ENCODE measurements at regions not wholly inside any gene's neighbourhood (a gene's known extent, or its start where the extent isn't known, plus 50 kb on each side); places are given as distances from the start of the nearest gene placed in this dataset.

DNA sequence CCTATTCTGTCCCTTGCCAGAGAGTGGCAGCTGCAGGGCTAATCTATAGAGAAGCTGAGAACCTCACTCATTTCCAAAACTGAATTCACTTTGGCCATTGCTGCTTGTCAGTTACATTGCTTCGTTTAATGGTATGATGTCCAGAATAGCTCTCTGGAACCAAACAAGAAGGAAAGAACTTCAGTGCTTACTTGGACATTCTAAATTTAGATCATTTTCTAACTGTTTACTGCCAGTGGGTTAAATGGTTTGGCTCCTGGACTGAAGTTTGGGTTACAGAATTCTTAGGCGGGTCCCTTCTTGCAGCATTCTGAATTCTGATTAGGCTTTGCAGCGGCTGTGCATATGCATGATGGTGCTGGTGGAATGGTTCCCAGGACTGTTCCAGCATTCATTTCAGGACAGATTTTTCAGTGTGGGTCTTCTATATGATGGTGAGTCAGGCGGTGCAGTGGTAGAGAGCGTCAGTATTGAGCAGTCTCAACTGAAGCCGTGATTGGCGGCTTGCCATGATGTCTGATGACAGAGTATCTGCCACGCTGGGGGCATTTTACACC lies 148.7 kb downstream of the DYRK2 start:
- Histone ChIP-seq H4K20me1 (replicated peaks in 1 of 2; ENCODE audit: control insufficient read depth in 1 of 2, insufficient read depth in 2 of 2, low read length in 2 of 2) (no peaks in the 10 kb centered on the region), H2BK12ac (ENCODE audit: low read depth, low read length) (no peak overlapping the region), H3K18ac (ENCODE audit: extremely low read depth, low read length) (no peak overlapping the region), H3K79me1 (ENCODE audit: low read depth, low read length) (no peaks in the 10 kb centered on the region), H3K4me1 (replicated peaks in 1 of 4; ENCODE audit: control insufficient read depth in 3 of 4, insufficient read depth in 4 of 4, low read length in 3 of 4) (peaks cover 0 to 3% (median 0%) of the 10 kb centered on the region in 4 experiments; a peak in 2 of 7 replicates), H4K8ac (ENCODE audit: extremely low read depth, insufficient read depth, low read length) (no peak overlapping the region), H4K91ac (replicated peaks; ENCODE audit: insufficient read length, low read length) (no peak overlapping the region), H2BK5ac (ENCODE audit: low read depth, low read length) (no peak overlapping the region), H2AK5ac (ENCODE audit: low read depth, low read length) (no peak overlapping the region), H3K27ac (ENCODE audit: low read depth, low read length) (no peak overlapping the region), H3K27me3 (replicated peaks in 1 of 4; ENCODE audit: control insufficient read depth in 3 of 4, extremely low read depth in 1 of 4, insufficient read depth in 3 of 4, low read length in 3 of 4) (no peaks in the 10 kb centered on the region), H3K36me3 (ENCODE audit: control insufficient read depth in 2 of 4, insufficient read depth in 4 of 4, low read length in 3 of 4) (no peaks in the 10 kb centered on the region), H2BK20ac (ENCODE audit: low read length) (no peak overlapping the region), H3K56ac (replicated peaks; ENCODE audit: insufficient read length, low read depth, low read length) (no peak overlapping the region), H3K23ac (ENCODE audit: insufficient read length) (no peak overlapping the region), H2BK15ac (ENCODE audit: low read length) (no peak overlapping the region), H3K9me3 (ENCODE audit: insufficient read depth in 2 of 2, low read depth in 1 of 2, low read length in 1 of 2) (no peaks in the 10 kb centered on the region; a peak in 1 of 4 replicates), H3K4me3 (ENCODE audit: extremely low read depth in 1 of 4, insufficient read depth in 2 of 4, low read depth in 3 of 4, low read length in 4 of 4) (no peak overlapping the region), H2AFZ (ENCODE audit: low read length) (no peak overlapping the region), H4K5ac (ENCODE audit: insufficient read length, low read depth, low read length) (no peak overlapping the region), H3K4me2 (ENCODE audit: insufficient read depth in 1 of 2, low read depth in 2 of 2, low read length in 2 of 2) (no peak overlapping the region), H3K9ac (replicated peaks in 1 of 4; ENCODE audit: extremely low read depth in 1 of 4, low read depth in 3 of 4, low read length in 3 of 4) (no peak overlapping the region), H3K79me2 (ENCODE audit: control insufficient read depth in 1 of 2, insufficient read depth in 2 of 2, low read length in 2 of 2) (no peaks in the 10 kb centered on the region), H3K14ac (ENCODE audit: insufficient read length) (no peak overlapping the region), H3K4ac (replicated peaks; ENCODE audit: insufficient read length, low read depth, low read length) (no peak overlapping the region), H3K23me2 (ENCODE audit: low read depth, low read length) (no peaks in the 10 kb centered on the region), H2BK120ac (replicated peaks; ENCODE audit: low read depth, low read length) (no peak overlapping the region)
- 89% methylated on average over 8 of the region's 8 CpGs; no CpG with 5 or more reads in 1 of the 2 experiments for WGBS, 2 experiments (ENCODE audit: extremely low coverage in 1 of 2, insufficient coverage in 1 of 2, insufficient read length in 1 of 2, insufficient replicate concordance in 2 of 2, low coverage in 1 of 2, low lambda C conversion rate in 2 of 2, missing lambda C conversion rate in 1 of 2)
- DNase-seq (ENCODE audit: low read depth in 1 of 2, low spot score in 2 of 2) = no peak
- TF ChIP-seq POU5F1 (IDR thresholded peaks at IDR 0.05; ENCODE audit: low read depth, low read length) (no peak), CBX5 (IDR thresholded peaks at IDR 0.05; ENCODE audit: low read depth, low read length) (no peak), BACH1 (IDR thresholded peaks at IDR 0.05; ENCODE audit: low read length) (no peak), GTF2F1 (IDR thresholded peaks at IDR 0.05; ENCODE audit: borderline replicate concordance, low read depth, low read length) (no peak), SRF (IDR thresholded peaks at IDR 0.05; ENCODE audit: low read depth, low read length) (no peak), SIN3A (conservative IDR thresholded peaks at IDR 0.05 in 1 of 2, IDR thresholded peaks at IDR 0.05 in 1 of 2; ENCODE audit: low read depth in 1 of 2, low read length in 2 of 2) (no peak), YY1 (IDR thresholded peaks at IDR 0.05; ENCODE audit: low read depth, low read length) (no peak), JUN (IDR thresholded peaks at IDR 0.05; ENCODE audit: low read depth, low read length) (no peak), ZNF274 (IDR thresholded peaks at IDR 0.05; ENCODE audit: borderline replicate concordance, extremely low read depth, low read length) (no peak), NRF1 (IDR thresholded peaks at IDR 0.05; ENCODE audit: low read depth, low read length) (no peak), JUND (IDR thresholded peaks at IDR 0.05; ENCODE audit: low read length) (no peak)
- FAIRE-seq = no peak
- ChIA-PET CTCF (ENCODE audit: partially characterized antibody) (no interaction called here), POLR2A (ENCODE audit: partially characterized antibody) (no interaction called here)

Measured in H1 (cell line).